Activated CD8-positive, alpha-beta T cell treated with anti-CD3 and anti-CD28 coated beads, Interleukin-2, amount 10 ng/mL, durations not matched to agents 7 days and 5 days (primary cell): ENCODE measurements at regions not wholly inside any gene's neighbourhood (a gene's known extent, or its start where the extent isn't known, plus 50 kb on each side); places are given as distances from the start of the nearest gene placed in this dataset.
"Not testable (repeated sequence)": the region's sequence is repeated elsewhere in the genome, so short reads cannot be mapped to it uniquely, and the experiment has no call there.

Experiments
- ATAC-seq: fragments of 150-1000 bp; cut with Tn5 transposase; one replicate; pipeline ENCODE4 v1.10.0; 2021; ENCODE audit warnings: moderate library complexity
- CTCF ChIA-PET: fragments of 350-600 bp; sonication (Branson Sonifier 250); formaldehyde crosslinking; loops from one replicate; lab custom pipeline; 2021; ENCODE audit warnings: antibody characterized with exemption; lab: Charles Lee
- POLR2A ChIA-PET: fragments of 350-600 bp; sonication (Branson Sonifier 250); formaldehyde crosslinking; loops from one replicate; lab custom pipeline; 2021; ENCODE audit warnings: antibody characterized with exemption; lab: Charles Lee
- DNase-seq: peaks from one replicate; pipeline ENCODE4 v3.0.0-alpha.2; 2020
- H3K27ac Mint-ChIP-seq: one replicate; pipeline ENCODE4 v1.8.0; 2021; ENCODE audit warnings: mild to moderate bottlenecking, mixed read lengths
- H3K27me3 Mint-ChIP-seq: one replicate; pipeline ENCODE4 v1.8.0; 2021; ENCODE audit warnings: low read depth, mixed read lengths
- H3K36me3 Mint-ChIP-seq: one replicate; pipeline ENCODE4 v1.8.0; 2021; ENCODE audit warnings: low read depth, mixed read lengths
- H3K4me1 Mint-ChIP-seq: one replicate; pipeline ENCODE4 v1.8.0; 2021; ENCODE audit warnings: low read depth, mixed read lengths
- H3K4me3 Mint-ChIP-seq: one replicate; pipeline ENCODE4 v1.8.0; 2021; ENCODE audit warnings: mild to moderate bottlenecking, mixed read lengths
- H3K9me3 Mint-ChIP-seq: one replicate; pipeline ENCODE4 v1.8.0; 2022; ENCODE audit warnings: mixed read lengths; ENCODE audit not compliant: insufficient read depth

DNA sequence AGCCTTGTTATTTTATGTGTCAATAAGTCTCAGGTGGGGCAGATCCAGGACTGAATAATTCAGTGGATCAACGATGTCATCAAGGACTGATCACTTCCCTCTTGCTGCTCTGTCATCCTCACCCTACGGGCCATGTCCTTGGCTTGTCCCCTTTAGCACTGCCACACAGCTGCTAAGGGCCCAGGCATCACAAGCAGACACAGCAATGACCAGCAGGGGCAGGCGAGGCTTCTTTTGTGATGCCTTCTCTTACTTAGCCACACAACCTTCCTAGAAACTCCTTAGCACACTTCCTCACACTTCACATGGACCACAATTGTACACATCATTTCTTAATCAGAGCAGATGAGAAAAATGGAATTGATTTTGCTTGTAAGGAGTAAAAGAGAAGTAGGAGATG is 356.3 kb upstream of the SOX9 start:
- ATAC-seq: no peak
- POLR2A ChIA-PET: no interaction called here

DNA sequence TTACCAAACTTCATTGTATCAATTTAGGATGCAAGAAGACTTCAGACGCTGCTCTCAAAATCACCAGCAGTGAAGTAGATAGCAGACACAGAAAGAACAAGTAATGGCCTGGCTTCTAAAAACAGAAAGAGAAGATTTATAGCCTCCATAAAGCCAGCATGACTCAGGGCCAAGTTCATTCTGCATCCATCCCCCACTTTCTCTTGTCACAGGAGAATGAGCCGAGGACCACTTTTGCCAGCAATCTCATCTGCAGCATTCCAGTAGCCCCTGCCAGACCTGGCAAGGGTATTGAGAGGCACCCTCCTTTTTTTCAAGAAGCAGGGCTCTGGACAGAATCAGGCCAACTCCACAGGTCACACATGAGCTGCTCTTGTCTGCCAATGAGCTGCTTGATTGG is 355.4 kb upstream of the SOX9 start:
- no peak overlapping the region for H3K27ac Mint-ChIP-seq
- POLR2A ChIA-PET: no interaction called here
- CTCF ChIA-PET: no interaction called here
- H3K9me3 Mint-ChIP-seq: no peaks in the 10 kb centered on the region
- no peaks in the 10 kb centered on the region for H3K36me3 Mint-ChIP-seq
- DNase-seq: no peak
- H3K4me1 Mint-ChIP-seq: no peaks in the 10 kb centered on the region
- H3K27me3 Mint-ChIP-seq: no peaks in the 10 kb centered on the region
- ATAC-seq: no peak
- H3K4me3 Mint-ChIP-seq: no peak overlapping the region

More for the DNA sequence above, 356.3 kb upstream of the SOX9 start:
- DNase-seq: no peak
- Mint-ChIP-seq H3K27me3 (no peaks in the 10 kb centered on the region), H3K4me3 (no peak overlapping the region), H3K27ac (no peak overlapping the region), H3K36me3 (no peaks in the 10 kb centered on the region), H3K9me3 (no peaks in the 10 kb centered on the region), H3K4me1 (no peaks in the 10 kb centered on the region)
- CTCF ChIA-PET: no interaction called here

DNA sequence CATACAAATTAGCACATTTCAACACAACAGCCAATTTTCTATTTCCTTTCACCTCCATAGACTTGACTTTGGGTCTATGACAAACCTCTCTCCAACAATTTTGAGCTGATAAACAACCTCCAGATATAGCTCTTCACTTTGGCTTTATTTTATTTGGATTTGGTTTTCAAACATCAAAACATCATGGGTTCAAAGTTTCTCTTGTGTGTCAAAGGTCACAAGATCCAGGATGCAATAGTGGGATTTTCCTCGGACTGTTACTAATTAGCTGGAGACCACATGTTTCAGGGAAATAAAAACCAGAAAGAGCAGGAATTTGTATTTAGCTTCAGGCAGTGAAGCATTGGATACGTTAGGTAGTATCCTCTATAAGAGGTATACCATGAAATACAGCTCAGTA is 351.0 kb upstream of the SOX9 start:
- ChIA-PET POLR2A (no interaction called here), CTCF (no interaction called here)
- Mint-ChIP-seq H3K27ac (no peak overlapping the region), H3K36me3 (no peaks in the 10 kb centered on the region), H3K4me1 (no peaks in the 10 kb centered on the region), H3K27me3 (no peaks in the 10 kb centered on the region), H3K4me3 (no peak overlapping the region), H3K9me3 (no peaks in the 10 kb centered on the region)
- ATAC-seq (no peak), DNase-seq (no peak)

DNA sequence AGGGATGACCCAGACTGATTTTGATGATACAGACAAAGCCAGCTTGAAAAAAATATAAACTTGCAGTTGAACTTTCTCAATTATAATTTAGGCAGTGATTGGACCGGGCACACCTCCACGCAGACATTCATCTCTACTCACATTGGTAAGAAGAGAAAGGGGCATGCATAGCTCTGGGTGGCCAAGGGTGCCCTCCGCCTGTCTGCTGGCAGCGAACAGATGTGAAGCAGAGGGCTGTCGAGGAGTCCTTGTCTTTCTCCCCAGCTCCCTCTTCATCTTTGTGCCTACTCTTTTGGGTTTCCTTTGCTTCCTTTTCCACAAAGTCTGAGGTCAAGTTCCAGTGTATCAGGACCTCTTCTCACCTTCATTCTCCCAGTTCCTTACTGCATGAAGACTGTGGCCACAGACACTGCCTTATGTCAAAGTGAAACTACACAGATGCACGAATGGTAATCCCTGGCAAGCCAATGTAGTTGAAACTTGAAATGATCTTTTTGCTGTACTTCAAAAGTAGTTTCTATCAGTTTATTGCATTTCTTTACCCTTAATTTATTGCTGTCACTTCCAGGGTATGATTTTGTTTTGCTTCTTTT is 343.7 kb upstream of the SOX9 start:
- Mint-ChIP-seq H3K36me3 (no peaks in the 10 kb centered on the region), H3K4me1 (no peaks in the 10 kb centered on the region), H3K27ac (no peak overlapping the region), H3K27me3 (no peaks in the 10 kb centered on the region), H3K9me3 (no peaks in the 10 kb centered on the region), H3K4me3 (no peak overlapping the region)
- no peak for DNase-seq
- ChIA-PET CTCF (no interaction called here), POLR2A (no interaction called here)
- ATAC-seq: no peak

DNA sequence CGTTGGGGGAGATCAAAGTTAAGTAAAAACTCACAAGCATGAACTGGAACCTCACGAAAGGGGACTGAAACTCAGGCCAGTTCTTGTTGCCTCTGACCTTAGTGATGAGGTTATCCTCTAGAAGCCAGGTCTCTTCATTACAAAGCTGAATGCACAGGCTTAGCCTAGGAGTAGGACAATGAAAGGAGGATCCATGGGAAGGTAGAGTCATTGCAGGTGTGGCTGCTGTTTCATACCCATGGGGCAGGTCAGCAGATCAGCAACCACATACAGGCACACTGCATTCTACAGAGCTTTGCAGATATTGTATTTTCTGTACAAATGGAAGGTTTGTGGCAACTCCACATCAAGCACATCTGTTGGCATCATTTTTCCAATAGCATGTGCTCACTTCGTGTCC is 341.3 kb upstream of the SOX9 start:
- Mint-ChIP-seq H3K36me3 (no peaks in the 10 kb centered on the region), H3K4me1 (no peaks in the 10 kb centered on the region), H3K9me3 (no peaks in the 10 kb centered on the region), H3K27ac (no peak overlapping the region), H3K4me3 (no peak overlapping the region), H3K27me3 (no peaks in the 10 kb centered on the region)
- no peak for DNase-seq
- ChIA-PET CTCF (no interaction called here), POLR2A (no interaction called here)
- no peak for ATAC-seq

DNA sequence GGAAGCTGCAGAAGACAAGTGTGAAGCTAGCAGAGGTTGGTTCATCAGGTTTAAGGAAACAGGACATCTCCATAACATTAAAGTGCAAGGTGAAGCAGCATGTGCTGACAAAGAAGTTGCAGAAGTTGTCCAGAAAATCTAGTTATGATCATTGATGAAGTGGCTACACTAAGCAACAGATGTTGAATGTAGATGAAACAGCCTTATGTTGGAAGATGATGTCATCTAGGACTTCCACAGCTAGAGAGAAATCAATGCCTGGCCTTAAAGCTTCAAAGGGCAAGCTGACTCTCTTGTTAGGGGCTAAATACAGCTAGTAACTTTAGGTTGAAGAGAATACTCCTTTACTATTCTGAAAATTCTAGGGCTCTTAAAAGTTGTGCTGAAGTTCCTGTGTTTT is 340.2 kb upstream of the SOX9 start:
- Mint-ChIP-seq H3K4me1 (no peaks in the 10 kb centered on the region), H3K36me3 (no peaks in the 10 kb centered on the region), H3K27ac (no peak overlapping the region), H3K9me3 (no peaks in the 10 kb centered on the region), H3K4me3 (no peak overlapping the region), H3K27me3 (no peaks in the 10 kb centered on the region)
- POLR2A ChIA-PET: no interaction called here
- CTCF ChIA-PET: no interaction called here
- DNase-seq (no peak), ATAC-seq (no peak)

DNA sequence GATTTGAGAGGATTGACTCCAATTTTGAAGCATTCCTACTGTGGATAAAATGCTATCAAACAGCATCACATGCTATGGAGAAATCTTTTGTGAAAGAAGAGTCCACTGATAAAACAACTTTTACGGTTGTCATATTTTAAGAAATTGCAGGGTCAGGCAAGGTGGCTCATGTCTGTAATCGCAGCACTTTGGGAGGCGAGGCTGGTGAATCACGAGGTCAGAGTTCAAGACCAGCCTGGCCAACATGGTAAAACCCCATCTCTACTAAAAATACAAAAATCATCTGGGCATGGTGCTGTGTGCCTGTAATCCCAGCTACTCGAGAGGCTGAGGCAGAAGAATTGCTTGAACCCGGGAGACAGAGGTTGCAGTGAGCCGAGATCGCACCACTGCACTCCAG is 338.8 kb upstream of the SOX9 start:
- POLR2A ChIA-PET, H3K27me3 Mint-ChIP-seq, CTCF ChIA-PET, H3K27ac Mint-ChIP-seq, H3K9me3 Mint-ChIP-seq, ATAC-seq, H3K4me1 Mint-ChIP-seq, DNase-seq, H3K4me3 Mint-ChIP-seq, H3K36me3 Mint-ChIP-seq: not testable (repeated sequence)

DNA sequence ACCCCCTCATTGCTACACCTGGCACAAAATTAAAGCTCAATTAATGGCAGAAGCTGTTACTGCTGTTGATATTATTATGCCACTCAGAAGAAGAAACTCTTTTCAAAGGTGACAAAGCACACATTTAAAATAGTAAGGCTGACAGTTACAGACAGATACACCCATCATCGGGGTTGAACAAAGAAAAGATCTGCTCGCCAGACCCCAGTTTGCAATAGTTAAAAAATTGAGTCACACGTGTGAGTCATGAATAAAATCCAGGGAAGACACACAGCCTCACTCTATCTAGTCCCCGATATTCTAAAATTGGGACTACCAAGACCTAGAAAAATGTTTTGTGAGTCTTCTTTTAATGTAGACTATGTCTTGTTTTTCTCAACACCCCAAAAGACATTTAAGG is 330.0 kb upstream of the SOX9 start:
- no peak for ATAC-seq
- H3K9me3 Mint-ChIP-seq: no peaks in the 10 kb centered on the region
- no peaks in the 10 kb centered on the region for H3K27me3 Mint-ChIP-seq
- no peaks in the 10 kb centered on the region for H3K4me1 Mint-ChIP-seq
- no peaks in the 10 kb centered on the region for H3K36me3 Mint-ChIP-seq
- POLR2A ChIA-PET: no interaction called here
- CTCF ChIA-PET: no interaction called here
- H3K27ac Mint-ChIP-seq: no peak overlapping the region
- no peak for DNase-seq
- no peak overlapping the region for H3K4me3 Mint-ChIP-seq

DNA sequence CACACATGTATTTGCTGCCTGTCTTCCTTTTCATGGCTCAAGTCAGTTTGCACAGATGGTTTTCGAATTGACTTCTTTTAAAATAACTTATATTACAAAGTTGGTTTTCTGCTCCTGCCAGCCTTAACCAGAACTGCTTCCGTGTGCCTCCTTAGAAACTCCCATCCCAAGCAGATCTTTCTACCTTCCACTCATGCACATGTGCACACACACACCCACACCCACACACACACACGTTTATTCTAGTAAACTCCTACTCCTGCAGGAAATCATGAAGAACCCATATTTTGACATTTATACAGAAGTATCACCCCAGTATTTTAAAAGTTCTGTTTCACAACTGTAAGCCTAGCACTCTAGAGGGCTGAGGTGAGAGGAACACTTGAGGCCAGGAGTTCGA is 329.5 kb upstream of the SOX9 start:
- ChIA-PET POLR2A (no interaction called here), CTCF (no interaction called here)
- ATAC-seq (no peak), DNase-seq (no peak)
- Mint-ChIP-seq H3K27me3 (no peaks in the 10 kb centered on the region), H3K9me3 (no peaks in the 10 kb centered on the region), H3K4me3 (no peak overlapping the region), H3K4me1 (no peaks in the 10 kb centered on the region), H3K27ac (no peak overlapping the region), H3K36me3 (no peaks in the 10 kb centered on the region)

DNA sequence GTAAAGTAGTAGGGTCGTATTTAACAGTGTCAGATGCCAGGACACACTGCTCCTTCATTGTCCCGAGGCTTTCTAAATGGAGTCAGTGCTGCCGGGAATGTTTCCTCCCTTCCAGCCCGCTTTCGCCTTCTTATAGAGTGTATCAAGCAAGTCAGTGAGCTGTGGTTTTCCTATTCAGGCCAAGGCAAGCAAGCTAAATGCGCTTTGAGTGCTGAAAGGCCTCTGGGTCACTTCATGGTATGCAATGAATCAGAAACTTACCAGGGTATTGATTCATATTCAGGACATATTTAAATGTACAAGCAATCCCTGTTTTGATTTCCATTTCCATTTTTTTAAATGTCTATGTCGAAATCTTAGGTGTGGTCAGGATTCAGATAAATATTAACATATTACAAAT is 327.9 kb upstream of the SOX9 start:
- Mint-ChIP-seq H3K4me3 (no peak overlapping the region), H3K27ac (no peak overlapping the region), H3K4me1 (no peaks in the 10 kb centered on the region), H3K36me3 (no peaks in the 10 kb centered on the region), H3K9me3 (no peaks in the 10 kb centered on the region), H3K27me3 (no peaks in the 10 kb centered on the region)
- CTCF ChIA-PET: no interaction called here
- POLR2A ChIA-PET: no interaction called here
- no peak for DNase-seq
- ATAC-seq: no peak

DNA sequence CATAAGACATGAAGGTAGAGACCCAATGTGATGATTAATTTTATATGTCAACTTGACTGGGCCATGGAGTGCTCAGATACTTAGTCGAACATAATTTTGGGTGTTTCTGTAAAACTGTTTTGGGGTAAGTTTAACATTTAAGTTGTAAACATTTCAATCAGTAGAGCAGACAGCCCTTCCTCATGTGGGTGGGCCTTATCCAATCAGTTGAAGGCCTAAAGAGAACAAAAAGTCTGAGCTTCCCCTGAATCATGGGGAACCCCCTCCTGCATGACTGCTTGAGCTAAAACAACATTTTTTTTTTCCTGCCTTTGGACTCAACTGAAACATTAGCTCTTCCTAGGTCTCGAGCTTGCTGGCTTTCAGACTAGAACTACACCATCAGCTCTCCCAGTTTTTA is 327.3 kb upstream of the SOX9 start:
- POLR2A ChIA-PET: no interaction called here
- no peaks in the 10 kb centered on the region for H3K4me1 Mint-ChIP-seq
- CTCF ChIA-PET: no interaction called here
- H3K9me3 Mint-ChIP-seq: no peaks in the 10 kb centered on the region
- H3K27me3 Mint-ChIP-seq: no peaks in the 10 kb centered on the region
- no peak for ATAC-seq
- DNase-seq: no peak
- H3K4me3 Mint-ChIP-seq: no peak overlapping the region
- no peak overlapping the region for H3K27ac Mint-ChIP-seq
- no peaks in the 10 kb centered on the region for H3K36me3 Mint-ChIP-seq

DNA sequence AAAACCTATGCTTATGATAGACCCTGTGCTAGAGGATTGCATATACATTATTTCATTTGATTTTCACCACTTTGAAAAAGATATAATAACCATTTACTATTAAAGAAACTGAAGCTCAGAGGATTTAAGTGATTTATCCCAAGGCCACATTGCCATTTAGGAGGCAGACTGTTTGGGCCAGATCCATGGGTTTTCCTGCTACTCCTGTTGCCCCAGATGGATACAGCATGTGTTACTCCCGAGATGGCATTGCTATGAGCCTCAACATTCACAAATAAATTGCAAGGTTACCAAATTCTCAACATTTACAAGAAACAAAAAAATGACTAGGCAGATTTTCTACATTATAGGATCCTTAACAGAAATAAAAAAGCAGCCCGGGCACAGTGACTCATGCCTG is 322.1 kb upstream of the SOX9 start:
- no peak for ATAC-seq
- CTCF ChIA-PET: no interaction called here
- DNase-seq: no peak
- Mint-ChIP-seq H3K27me3 (no peaks in the 10 kb centered on the region), H3K36me3 (no peaks in the 10 kb centered on the region), H3K4me1 (no peaks in the 10 kb centered on the region), H3K4me3 (no peak overlapping the region), H3K27ac (no peak overlapping the region), H3K9me3 (no peaks in the 10 kb centered on the region)
- POLR2A ChIA-PET: no interaction called here

DNA sequence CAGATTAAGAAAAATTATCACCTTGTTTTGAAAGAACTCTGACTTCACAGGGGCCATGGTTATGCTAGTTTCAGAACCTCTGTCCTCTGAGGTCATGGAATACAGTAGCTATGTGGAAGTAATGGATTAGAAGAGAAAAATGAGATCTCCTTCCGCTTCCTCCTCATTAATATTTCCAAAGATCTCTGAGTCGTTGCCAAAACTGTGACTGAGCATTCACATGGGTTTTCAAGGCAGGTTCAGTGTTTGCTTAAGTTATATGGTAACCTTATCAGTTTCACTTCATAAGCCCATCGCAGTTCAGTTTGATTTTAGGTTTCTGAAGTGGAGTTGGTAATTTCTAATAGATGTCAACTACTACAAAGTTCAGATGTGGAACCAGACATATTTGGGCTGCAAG is 321.2 kb upstream of the SOX9 start:
- no peaks in the 10 kb centered on the region for H3K9me3 Mint-ChIP-seq
- H3K36me3 Mint-ChIP-seq: no peaks in the 10 kb centered on the region
- no peaks in the 10 kb centered on the region for H3K27me3 Mint-ChIP-seq
- CTCF ChIA-PET: no interaction called here
- no peak overlapping the region for H3K27ac Mint-ChIP-seq
- DNase-seq (no peak), ATAC-seq (no peak)
- H3K4me1 Mint-ChIP-seq: no peaks in the 10 kb centered on the region
- POLR2A ChIA-PET: no interaction called here
- H3K4me3 Mint-ChIP-seq: no peak overlapping the region
